ENCODE measurements at regions not wholly inside any gene's neighbourhood (a gene's known extent, or its start where the extent isn't known, plus 50 kb on each side); places are given as distances from the start of the nearest gene placed in this dataset.

DNA sequence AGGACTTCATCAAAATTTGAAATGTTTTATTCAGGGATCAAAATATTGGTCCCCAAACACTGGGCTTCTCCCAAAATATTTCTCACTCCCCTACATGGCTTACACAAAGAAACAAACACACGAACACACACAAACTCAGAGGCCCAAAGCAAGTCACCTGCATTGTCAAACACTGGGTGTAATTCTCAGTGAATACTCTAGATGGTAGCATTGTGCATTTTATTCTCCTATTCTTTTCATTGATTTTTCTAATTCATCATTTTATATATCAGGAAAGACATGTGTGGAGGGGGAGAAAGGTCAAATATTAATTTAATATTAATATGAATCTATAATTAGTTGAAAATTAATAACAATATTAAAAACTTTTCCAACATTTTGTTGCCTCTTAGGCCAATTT is 72.3 kb upstream of the TNMD start:
- TF ChIP-seq, protein P1, sequence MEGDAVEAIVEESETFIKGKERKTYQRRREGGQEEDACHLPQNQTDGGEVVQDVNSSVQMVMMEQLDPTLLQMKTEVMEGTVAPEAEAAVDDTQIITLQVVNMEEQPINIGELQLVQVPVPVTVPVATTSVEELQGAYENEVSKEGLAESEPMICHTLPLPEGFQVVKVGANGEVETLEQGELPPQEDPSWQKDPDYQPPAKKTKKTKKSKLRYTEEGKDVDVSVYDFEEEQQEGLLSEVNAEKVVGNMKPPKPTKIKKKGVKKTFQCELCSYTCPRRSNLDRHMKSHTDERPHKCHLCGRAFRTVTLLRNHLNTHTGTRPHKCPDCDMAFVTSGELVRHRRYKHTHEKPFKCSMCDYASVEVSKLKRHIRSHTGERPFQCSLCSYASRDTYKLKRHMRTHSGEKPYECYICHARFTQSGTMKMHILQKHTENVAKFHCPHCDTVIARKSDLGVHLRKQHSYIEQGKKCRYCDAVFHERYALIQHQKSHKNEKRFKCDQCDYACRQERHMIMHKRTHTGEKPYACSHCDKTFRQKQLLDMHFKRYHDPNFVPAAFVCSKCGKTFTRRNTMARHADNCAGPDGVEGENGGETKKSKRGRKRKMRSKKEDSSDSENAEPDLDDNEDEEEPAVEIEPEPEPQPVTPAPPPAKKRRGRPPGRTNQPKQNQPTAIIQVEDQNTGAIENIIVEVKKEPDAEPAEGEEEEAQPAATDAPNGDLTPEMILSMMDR (conservative IDR thresholded peaks at IDR 0.05), result peak; percentile 54
- no peak overlapping the region for H3K27ac ChIP-seq

- no peak overlapping the region for H3K27ac ChIP-seq
- TF ChIP-seq, protein P1 (conservative IDR thresholded peaks at IDR 0.05), result no peak
Measured at GRCh38 chrX:100494646-100495370, 84.7 kb upstream of the PCDH19 start.

DNA sequence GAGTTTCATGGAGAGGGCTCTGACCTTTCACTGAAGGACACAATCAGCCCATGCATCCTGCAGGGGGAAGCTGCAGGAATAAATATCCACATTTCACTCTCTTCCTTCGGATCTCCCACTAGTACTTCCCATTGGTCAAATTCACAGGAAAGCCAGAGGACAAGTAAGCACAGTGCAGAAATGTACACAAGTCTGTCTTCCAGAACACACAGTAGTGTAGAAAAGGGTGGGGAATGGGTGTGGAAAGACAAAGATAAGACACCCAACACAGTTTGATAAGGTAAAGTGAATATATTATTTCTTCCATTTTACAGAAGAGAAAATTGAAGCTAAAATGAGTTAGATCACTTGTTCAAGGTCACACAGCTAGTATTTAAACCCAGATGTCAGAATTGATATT is 81.1 kb upstream of the PCDH19 start:
- TF ChIP-seq, protein P1 (conservative IDR thresholded peaks at IDR 0.05), result no peak
- no peak overlapping the region for H3K27ac ChIP-seq

GRCh38 chrX:100487795-100488194 is 77.7 kb upstream of the PCDH19 start:
- TF ChIP-seq, protein P1 (conservative IDR thresholded peaks at IDR 0.05), result no peak
- H3K27ac ChIP-seq, result no peak overlapping the region

- TF ChIP-seq, protein P1 (conservative IDR thresholded peaks at IDR 0.05), result no peak
- no peak overlapping the region for H3K27ac ChIP-seq
Measured at GRCh38 chrX:100484971-100485370, 74.9 kb upstream of the PCDH19 start.

DNA sequence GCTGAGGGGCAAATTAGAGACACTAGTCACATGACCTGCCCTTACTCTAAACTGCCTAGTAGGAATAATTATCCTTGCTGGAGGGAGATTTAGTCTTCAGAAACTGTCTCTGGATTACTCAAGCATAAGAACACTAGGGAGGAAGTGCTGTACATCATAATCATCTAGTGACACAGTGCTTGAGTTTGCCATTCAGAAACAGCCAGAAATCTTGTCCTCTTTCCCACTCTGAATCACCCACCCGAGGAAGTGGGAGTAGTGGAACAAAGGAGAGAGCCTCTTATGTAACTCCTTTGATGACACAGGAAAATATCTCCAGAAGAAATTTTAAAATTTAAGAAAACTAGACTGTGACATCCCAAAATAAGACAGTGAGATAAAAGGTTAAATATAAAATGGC is 69.3 kb upstream of the PCDH19 start:
- H3K27ac ChIP-seq, result no peak overlapping the region
- TF ChIP-seq, protein P1 (conservative IDR thresholded peaks at IDR 0.05), result no peak

- H3K27ac ChIP-seq, result no peak overlapping the region
- TF ChIP-seq, protein P1 (conservative IDR thresholded peaks at IDR 0.05), result no peak
Measured at GRCh38 chrX:100478714-100479306, 68.7 kb upstream of the PCDH19 start.
